Colonic mucosa (tissue), 4 donors: ENCODE measurements at regions not wholly inside any gene's neighbourhood (a gene's known extent, or its start where the extent isn't known, plus 50 kb on each side); places are given as distances from the start of the nearest gene placed in this dataset.

Experiments used
- DNase-seq: peaks from one replicate; pipeline ENCODE4 v3.0.0-alpha.2; 2020
- H3K27ac ChIP-seq: fragments of 200-600 bp; one replicate; pipeline ENCODE4 v1.8.0; 2021
- H3K27me3 ChIP-seq: fragments of 200-600 bp; one replicate; pipeline ENCODE4 v1.8.0; 2021
- H3K36me3 ChIP-seq: fragments of 200-600 bp; one replicate; pipeline ENCODE4 v1.8.0; 2021
- H3K4me1 ChIP-seq: fragments of 200-600 bp; one replicate; pipeline ENCODE4 v1.8.0; 2021; ENCODE audit warnings: mild to moderate bottlenecking
- H3K4me3 ChIP-seq: fragments of 200-600 bp; one replicate; pipeline ENCODE4 v1.8.0; 2021
- H3K9ac ChIP-seq, 2 donors: one replicate each; pipeline ENCODE4 v1.7.0; 2013; ENCODE audit warnings: control low read depth in 2 of 2, low read depth in 2 of 2, low read length in 2 of 2
- H3K9me3 ChIP-seq: fragments of 200-600 bp; one replicate; pipeline ENCODE4 v1.8.0; 2021
- intact Hi-C: fragments of 100-400 bp; cut with DNase I; formaldehyde crosslinking; loops from one replicate; pipeline ENCODE4 v1.14.1; 2022
- TF ChIP-seq, protein P1 (sequence below): fragments of 200-600 bp; IDR thresholded peaks from one replicate; pipeline ENCODE4 v1.8.0; 2022; ENCODE audit warnings: antibody characterized with exemption, mild to moderate bottlenecking
- donor health status: healthy.
- donor health status: DM: no; HTN: no; CAD: no.
- donor health status: DM: no; HTN: no; CAD: no.

DNA sequence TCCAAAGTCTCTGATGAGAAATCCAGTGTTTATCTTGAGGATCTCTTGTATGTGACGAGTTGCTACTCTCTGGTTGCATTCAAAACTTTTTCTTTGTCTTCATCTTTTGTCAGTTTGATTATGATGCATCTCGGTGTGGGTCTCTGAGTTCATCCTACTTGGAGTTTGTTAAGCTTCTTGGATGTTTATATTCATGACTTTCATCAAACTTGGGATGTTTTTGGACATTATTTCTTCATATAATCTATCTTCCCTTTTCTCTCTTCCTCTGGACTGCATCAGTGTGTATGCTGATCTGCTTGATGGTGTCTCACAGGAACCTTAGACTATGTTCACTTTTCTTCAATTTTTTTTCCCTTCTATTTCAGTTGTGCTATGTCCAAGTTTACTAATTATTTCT lies 320.4 kb downstream of the TLE3 start:
- intact Hi-C loops: no loop called here
- Histone ChIP-seq H3K36me3 (no peaks in the 10 kb centered on the region), H3K27ac (no peak overlapping the region), H3K9ac (no peak overlapping the region), H3K27me3 (no peaks in the 10 kb centered on the region), H3K4me3 (no peak overlapping the region), H3K9me3 (no peaks in the 10 kb centered on the region), H3K4me1 (no peaks in the 10 kb centered on the region)
- DNase-seq: no peak
- TF ChIP-seq, protein P1, sequence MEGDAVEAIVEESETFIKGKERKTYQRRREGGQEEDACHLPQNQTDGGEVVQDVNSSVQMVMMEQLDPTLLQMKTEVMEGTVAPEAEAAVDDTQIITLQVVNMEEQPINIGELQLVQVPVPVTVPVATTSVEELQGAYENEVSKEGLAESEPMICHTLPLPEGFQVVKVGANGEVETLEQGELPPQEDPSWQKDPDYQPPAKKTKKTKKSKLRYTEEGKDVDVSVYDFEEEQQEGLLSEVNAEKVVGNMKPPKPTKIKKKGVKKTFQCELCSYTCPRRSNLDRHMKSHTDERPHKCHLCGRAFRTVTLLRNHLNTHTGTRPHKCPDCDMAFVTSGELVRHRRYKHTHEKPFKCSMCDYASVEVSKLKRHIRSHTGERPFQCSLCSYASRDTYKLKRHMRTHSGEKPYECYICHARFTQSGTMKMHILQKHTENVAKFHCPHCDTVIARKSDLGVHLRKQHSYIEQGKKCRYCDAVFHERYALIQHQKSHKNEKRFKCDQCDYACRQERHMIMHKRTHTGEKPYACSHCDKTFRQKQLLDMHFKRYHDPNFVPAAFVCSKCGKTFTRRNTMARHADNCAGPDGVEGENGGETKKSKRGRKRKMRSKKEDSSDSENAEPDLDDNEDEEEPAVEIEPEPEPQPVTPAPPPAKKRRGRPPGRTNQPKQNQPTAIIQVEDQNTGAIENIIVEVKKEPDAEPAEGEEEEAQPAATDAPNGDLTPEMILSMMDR: no peak

DNA sequence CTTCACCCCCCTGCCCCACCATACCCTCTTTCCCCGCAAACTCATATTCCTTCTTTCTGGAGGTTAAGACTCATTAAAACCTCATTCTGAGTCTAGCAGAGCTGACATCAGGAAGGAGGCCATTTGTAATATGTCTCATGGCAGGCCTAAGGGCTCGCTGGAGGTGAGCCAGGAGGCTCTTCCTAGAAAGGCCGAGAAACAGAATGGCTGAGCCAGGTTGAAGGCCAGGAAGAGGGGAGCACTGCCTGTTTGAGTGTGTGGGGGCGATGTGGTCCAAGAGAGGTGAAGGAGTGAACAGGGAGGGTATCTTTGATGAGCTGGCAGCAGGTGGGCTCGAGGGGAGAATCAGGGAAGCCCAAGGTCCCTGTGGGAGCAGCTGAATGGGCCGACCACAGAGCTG lies 317.3 kb downstream of the TLE3 start:
- H3K4me3 ChIP-seq: no peak overlapping the region
- intact Hi-C loops: no loop called here
- DNase-seq: no peak

DNA sequence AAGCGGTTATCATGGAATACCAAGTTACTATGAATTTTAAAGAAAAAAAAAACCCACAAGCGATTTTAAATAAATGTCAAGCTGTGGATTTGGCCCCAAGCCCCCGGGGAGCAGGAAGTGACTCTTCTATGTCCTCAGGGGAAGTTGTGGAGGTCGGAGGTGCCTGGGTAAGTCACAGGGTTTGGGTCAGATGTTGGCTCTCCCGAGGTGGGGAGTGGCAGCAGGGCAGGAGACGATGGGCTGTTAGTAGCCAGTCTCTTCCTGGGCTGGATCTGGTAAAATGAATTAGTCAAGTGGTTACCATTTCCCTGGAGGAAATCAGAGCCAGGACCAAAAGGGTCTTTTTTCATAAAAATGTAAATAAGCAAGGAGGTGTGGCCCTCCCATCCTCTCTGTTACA lies 316.7 kb downstream of the TLE3 start:
- TF ChIP-seq, protein P1: no peak
- intact Hi-C loops: no loop called here
- H3K27ac ChIP-seq: no peak overlapping the region
- H3K36me3 ChIP-seq: no peaks in the 10 kb centered on the region
- H3K27me3 ChIP-seq: no peaks in the 10 kb centered on the region
- H3K9me3 ChIP-seq: no peaks in the 10 kb centered on the region
- no peaks in the 10 kb centered on the region for H3K4me1 ChIP-seq
- no peak overlapping the region for H3K4me3 ChIP-seq
- H3K9ac ChIP-seq: no peak overlapping the region
- no peak for DNase-seq

More for the DNA sequence above, 317.3 kb downstream of the TLE3 start:
- no peaks in the 10 kb centered on the region for H3K27me3 ChIP-seq
- H3K9ac ChIP-seq: no peak overlapping the region
- TF ChIP-seq, protein P1: no peak
- H3K27ac ChIP-seq: no peak overlapping the region
- H3K9me3 ChIP-seq: no peaks in the 10 kb centered on the region
- H3K4me1 ChIP-seq: no peaks in the 10 kb centered on the region
- no peaks in the 10 kb centered on the region for H3K36me3 ChIP-seq

DNA sequence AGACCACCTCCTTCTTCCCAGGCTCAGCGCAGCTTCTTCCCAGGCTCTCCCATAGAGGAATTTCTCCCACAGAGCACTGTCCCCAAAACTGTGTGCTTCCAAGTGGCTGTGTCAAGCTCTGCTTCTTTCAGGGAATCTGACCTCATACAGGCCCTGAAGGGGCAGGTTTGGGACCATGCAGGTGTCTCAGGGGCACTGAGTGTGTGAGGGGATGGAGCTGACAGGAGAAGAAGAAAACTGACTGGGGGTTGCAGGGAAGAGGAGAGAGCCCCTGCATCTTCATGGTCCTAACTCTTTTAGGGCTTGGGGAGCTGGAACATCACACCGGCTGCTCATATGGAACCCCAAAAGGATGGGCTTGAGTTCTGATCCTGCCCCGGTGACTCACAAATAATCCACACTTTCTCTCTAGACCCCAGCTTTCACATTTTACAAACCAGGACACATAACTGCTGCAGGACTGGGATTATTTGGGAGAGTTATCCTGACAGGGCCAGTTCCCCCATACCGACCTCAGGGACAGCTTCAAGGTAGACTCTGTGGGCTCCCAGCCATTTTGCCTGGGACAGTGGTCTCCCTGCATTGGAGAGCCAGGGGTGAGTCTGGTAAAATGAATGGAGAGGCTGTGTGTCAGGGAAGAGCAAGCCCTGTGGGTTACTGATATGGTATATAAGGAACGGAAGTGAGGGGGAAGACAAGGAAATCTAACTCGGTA lies 316.1 kb downstream of the TLE3 start:
- Histone ChIP-seq H3K4me3 (no peak overlapping the region), H3K27ac (no peak overlapping the region), H3K27me3 (no peaks in the 10 kb centered on the region), H3K9ac (no peak overlapping the region), H3K9me3 (no peaks in the 10 kb centered on the region), H3K36me3 (no peaks in the 10 kb centered on the region), H3K4me1 (no peaks in the 10 kb centered on the region)
- TF ChIP-seq, protein P1: no peak
- no peak for DNase-seq
- intact Hi-C loops: no loop called here

DNA sequence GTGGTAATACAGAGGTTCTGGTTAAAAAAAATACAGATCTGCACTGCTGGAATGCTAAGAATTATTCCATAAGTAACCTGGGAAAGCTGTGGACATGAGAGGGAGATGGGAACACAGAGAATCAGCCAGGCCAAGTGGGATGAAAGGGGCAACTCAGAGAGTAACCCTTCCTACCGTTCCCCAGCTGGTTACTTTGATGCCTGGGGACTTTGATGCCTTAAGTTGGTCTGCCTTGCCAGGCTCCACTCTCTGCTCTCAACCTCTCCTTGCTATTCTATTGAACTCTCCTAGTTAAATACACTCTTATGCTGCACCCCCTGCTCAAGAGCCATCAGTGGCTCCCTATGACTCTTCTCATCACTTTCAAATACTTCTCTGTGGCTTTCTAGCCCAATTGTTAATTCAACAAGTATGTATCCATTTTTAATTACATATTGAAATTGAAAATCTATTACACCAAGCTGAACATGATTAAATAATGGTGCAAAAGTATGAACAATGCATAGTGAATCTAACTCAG lies 315.5 kb downstream of the TLE3 start:
- intact Hi-C loops: no loop called here
- Histone ChIP-seq H3K9ac (no peak overlapping the region), H3K27ac (no peak overlapping the region), H3K27me3 (no peaks in the 10 kb centered on the region), H3K4me1 (no peaks in the 10 kb centered on the region), H3K4me3 (no peak overlapping the region), H3K9me3 (no peaks in the 10 kb centered on the region), H3K36me3 (no peaks in the 10 kb centered on the region)
- TF ChIP-seq, protein P1: no peak
- DNase-seq: no peak
